NCI-H1048 (cell line): ENCODE measurements at regions not wholly inside any gene's neighbourhood (a gene's known extent, or its start where the extent isn't known, plus 50 kb on each side); places are given as distances from the start of the nearest gene placed in this dataset.
"Not testable (repeated sequence)": the region's sequence is repeated elsewhere in the genome, so short reads cannot be mapped to it uniquely, and the experiment has no call there.

ENCODE experiments used
- DNase-seq: peaks from one replicate; lab custom pipeline; 2025; lab: John Stamatoyannopoulos, UW

DNA sequence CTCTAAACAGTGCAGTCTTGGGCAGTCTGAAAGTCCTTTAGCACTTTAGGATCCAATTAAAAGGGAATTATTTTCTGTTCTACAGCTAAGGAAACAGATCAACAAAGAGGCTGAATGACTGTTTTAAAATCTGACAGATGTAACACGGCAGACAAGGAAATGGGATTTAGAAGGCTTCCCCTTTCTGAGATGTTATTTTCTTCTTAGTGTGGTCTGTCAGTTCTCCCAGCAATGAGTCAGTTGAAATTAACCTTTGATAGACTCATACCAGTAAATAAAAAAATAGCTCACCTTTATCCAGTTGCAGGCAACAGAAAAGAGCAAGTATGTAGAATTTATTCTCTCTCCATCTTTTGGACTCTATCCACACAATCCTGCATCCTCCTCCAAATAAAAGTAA, 98.1 kb downstream of the NEDD1 start:
- no peak for DNase-seq

DNA sequence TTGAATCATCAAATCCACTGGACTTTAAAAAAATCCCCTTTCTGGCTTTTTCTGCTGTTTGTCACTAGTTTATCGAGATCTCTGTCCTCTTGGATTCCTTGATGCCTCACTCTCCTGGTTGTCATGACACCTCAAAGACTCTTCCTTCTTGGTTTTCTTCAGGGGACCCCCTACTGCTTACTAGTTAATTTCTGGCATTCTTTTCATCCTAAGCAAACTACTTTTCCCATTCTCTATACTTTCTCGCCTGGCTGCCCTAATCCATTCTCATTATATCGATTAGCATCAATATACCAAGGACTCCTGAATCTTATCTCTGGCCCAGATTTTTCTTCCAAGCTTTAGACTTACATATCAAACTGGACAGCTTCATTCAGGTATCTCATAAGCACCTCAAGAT, 98.6 kb downstream of the NEDD1 start:
- DNase-seq: no peak

DNA sequence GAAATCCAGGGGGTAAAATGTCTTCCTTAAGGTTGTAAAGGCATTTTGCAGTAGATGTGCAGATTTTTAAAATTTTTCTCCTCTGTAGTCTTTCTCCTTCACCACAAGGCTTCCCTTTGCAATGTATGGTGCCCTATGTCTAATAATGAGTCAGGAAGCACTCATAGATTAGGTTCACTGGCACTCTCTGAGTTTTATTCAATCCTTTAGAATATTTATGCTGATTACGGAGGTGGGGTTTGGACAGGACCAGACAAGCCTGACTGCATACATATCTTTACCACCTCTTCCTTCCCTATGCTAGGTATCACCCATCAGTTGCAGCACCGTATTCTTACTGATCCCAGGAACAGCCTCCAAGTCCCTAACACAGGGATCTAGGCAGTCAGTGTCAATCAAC, 99.5 kb downstream of the NEDD1 start:
- no peak for DNase-seq

DNA sequence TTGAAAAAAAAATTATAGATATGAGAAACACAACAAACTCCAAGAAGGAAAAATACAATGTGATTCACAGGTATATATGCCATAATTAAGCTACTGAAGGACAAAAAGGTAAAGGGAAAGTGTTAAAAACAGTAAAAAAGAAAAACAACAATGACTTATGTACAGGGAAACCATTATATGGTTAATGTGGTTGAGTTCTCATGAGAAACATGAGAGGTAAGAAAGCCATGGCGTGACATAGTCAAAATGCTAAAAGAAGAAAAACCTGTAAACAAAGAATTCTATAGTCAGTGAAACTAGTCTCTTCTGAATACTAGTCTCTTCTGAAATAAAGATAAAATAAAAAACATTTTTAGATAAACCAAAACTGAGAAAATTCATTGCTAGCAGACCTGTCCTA, 109.1 kb downstream of the NEDD1 start:
- no peak for DNase-seq

DNA sequence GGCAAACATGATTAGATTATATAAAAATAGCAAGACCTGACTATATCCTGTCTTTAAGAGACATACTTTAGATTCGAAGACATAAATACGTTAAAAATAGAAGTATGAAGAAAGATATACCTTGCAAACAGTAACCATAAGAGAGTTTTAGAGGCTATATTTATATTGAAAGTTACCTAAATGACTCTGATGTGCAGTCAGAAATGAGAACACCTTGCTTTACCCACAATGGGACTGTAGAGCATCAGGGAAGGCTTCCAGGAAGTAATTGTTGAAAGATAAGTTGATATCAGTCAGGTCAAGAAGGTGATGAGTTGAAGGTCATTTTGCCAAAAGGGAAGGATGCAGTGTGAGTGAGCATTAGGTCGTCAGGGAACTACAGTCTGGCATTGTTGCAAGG, 110.2 kb downstream of the NEDD1 start:
- DNase-seq: no peak

DNA sequence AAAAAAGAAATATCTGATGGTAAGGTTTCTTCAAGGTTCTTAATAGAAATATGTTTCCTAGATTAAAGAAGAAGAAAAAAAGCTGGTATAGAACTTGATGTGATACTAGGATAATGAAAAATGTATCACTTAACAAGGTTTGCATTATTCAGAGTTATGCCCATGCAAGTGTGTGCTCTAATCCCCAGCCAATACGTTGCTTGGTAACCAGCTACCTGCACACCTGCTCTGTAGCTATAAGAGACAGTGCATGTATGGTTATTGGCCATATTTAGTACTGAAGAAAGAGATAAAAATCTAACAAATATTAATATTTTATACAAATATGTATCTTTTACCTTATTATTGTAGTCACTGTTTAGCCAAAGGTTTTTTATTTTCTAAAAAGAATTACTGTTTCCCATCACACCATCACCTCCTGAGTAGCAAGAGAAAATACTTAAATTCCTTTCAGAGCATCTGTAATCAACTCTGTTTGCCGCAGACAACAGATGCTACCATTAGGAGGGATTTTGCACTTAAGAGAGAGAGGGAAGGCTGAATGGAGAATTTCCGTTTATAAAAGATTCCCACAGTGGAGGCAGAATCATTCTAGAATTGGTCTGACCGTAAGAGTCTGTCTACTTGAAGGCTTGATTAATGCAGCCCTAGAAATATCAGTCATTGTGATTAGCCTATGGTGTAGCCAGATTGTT, 115.6 kb downstream of the NEDD1 start:
- DNase-seq: no peak

DNA sequence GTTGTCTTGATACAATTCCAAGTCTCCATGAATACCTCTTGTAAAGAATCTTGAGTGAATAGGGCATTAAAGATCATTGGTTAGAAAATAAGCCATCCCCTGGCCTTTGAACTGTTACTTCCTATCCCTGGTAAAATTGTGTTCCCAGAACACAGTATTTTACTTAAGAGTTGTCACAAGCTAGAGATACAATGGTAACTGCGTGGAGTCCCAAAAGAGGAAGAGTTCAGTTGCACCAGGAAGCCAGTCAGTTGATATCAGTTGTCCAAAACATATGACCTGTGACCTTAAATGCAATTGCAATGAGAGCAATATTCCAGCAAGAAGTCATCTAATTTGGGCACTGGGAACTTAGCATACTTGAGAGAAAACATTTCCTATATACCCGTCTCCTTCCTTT, 117.3 kb downstream of the NEDD1 start:
- no peak for DNase-seq

DNA sequence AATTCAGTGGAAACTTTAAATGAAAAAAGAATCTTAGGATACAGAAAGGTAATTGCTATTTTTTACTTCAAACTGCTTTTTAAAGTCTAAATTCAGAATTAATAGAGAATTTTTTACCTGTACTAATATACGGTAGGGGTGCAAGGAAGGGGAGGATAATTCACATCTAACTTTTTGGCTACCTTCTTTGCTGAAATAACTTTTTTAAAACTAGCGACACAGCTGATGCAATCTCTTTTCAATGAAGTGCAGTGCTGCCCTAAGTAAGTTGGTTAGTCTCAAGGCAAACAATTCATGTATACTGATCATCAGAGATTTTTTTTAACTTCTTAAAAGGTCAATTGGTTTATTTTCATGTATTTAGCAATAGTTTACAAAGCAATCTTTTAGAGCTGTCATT, 119.8 kb downstream of the NEDD1 start:
- no peak for DNase-seq

DNA sequence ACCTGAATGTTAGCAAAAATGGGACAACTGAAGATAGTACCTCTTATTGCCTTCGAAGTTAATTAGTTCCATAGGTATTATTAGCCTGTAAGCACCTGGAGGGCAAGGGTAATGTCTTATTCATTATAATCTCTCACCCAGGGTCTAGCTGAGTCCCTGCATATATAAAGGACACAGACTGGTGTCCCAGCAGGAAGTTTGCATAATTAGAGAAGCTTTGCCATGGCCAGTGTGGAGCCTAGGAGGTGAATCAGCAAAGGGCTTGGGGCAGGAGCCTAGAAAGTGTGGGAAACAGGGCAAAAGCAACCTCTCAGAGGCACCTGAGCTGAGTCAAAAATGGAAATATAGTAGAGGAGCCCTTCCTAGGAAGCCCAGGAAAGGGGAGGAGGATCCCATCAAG, 120.4 kb downstream of the NEDD1 start:
- DNase-seq: no peak

DNA sequence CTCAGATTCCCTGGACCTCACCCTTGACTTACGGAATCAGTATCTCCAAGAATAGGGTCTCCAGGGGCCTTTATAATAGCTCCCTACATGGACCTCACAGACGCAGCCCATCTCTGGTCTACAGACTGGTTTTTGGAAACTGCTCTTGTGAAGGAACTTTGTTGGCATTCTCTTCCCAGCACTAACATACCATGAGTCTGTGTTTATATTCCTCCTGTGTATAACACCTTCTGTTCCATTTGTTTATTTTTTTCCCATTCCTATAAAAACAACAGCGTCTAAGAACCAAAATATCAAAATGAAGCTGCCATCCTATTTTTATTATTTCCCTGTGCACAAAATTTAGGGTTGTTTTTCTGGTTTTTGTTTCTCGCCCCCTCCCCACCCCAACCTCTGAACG, 131.1 kb downstream of the NEDD1 start:
- no peak for DNase-seq

DNA sequence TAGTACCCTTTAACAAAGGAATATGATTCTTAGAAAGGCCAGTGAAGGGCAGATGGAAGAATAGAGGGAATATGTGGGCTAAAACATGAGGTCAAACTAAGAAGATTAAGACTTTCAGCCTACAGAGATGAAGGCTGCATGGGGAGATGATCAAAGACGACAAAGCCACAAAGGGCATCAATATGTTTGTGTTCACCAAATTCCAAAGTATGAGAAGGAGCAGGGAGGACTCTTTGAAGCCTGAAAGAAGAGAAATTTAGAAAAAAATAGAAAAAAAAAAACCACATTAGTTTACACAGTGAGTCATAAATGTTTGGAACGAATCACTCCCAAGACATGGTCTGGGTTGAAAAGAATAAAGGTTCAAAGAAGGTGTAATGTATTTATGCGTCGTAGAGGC, 131.8 kb downstream of the NEDD1 start:
- no peak for DNase-seq

DNA sequence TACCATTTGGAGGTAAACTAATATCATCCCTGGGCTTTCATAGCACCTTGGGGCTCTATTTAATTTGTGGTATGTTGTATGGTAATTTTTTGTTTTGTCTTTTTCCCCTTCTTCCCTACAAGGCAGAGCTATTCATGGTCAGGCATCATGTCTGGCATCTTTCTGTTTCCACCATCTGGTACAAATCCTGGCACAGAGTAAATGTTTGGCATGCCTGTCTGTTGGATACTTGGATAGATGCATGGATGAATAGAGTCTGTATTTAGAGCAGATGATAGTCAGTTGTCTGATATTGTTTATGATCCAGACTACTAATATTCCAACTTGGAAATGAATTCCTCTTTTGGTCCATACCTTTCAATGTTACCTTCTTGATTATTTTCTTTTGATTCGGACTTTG, 139.8 kb downstream of the NEDD1 start:
- DNase-seq: no peak

DNA sequence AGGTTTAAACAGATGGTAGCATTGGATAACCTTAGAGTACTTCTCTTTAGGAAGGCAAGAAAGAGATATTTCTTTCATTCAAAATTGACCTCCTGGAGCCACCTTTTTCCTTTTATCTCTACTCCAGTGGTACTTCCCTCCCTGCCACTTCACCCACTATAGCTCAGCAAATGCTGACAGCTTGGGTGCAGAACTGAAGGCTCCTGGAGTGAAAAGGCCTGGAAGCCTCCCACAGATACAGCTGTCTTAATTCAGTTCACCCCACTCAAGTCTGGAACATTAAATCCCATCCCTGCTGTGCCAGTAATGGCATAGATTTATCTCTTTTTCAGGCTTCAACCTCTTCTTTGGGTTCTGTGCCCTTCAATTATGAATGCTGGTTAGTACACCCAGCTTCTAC, 140.3 kb downstream of the NEDD1 start:
- DNase-seq: no peak

DNA sequence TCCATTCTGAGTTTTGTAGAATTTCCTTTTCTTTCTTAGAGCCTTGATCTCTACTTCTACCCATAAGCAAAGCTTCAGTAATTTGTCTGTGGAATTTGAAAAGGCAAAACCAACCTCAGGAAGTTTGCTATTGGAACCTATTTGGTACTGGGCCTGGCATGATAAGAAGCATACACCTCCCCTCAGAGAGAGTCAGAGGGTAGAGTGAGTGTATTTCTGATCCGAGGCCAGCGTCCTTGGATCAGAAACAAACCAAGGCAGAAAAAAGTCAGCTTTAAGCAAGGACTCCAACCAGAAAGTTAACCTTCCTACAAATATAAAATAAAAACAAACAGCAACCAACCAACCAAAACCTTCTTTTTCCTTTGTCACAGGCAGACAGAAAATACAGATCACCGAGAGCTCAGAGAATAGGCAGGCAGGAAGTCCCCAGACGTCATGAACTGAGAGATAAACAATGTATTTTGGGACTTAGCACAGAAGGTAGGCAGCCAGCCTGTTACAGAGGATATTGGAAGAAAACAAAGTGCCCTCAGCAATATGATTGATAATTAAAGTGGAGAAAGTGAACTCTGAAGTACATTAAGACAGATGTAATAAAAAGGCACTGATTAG, 141.5 kb downstream of the NEDD1 start:
- DNase-seq: no peak

DNA sequence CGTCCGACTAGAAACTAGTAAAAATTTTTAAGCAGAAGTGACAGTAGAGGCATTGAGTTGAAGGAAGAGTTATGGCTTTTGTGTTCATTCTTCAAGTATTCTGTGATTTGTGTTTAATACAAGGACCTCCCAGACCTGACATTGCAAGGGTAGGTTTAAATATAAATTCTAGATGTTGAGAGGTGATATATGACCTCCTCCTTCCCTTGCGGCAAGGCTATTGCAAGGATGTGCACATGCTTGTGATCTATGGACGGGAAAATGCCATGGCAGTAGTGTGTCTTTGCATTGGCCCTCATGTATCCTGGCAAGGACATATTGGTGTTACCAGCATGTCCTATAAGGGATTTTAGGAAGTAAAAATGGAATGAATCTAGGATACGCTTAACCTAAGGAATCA, 143.5 kb downstream of the NEDD1 start:
- no peak for DNase-seq

DNA sequence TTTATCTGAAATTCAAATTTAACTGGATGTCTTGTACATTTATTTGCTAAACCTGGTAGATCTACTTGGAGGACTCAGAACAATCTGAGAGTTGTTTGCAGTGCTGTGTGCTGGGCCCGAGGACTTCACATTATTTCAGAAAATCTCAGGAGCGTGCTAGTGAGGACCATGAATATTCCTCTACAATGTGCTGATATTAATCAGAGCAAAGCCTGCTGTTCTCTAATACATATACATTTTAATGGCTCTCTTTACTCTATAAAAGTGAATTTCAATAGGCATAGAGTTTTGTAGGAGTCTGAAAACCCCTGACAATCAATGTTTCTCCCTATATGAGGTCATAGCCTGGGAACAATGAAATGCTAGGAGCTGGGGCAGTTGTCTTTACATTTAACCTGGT, 144.3 kb downstream of the NEDD1 start:
- no peak for DNase-seq

DNA sequence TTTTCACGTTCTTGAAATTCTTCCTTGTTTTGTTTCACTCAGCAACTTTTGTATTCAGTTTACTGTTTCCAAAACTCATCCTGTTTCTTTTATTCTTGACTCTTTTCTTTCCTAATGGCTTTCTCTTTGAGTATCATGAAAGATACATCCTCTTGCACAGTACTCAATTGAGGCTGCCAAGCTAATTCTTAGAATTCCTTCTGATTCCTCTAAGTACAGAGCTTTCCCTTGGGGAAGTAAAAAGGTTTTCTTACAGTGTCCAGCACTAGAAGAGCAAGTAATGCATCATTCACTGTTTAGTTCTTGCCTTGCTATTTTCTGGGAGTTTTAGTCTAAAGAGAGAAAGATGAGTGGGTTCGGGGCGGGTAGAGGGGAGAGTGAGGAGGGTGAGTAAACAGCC, 154.1 kb downstream of the NEDD1 start:
- no peak for DNase-seq

DNA sequence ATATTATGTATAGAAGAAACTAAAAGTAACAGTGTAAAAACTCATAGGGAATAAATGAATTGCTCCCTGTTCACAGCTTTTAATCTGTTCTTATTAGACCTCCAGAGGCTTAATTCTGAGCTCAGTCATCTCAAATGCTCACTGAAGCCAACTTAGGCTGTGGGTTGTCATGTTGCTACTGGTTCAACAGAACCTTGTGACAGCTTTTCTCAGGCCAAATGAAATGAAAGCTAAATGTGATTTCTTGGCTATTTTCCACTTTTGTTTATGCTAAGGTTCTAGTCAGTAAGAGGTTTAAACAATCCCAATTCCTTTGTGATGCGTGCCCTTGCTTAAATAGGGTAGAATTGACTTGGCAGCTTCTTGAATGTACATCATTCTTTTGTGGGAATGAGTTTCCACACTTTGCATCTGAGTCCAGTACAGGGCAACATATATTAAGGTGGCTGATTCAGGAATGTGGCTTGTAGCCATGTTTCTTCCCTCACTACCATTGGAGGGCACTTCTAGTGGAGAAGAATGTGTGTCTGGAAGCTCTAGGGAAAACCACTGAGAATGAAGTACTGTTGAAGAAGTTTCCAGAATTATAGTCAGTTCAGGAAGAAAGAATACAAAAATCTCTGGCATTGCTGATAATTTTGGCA, 156.4 kb downstream of the NEDD1 start:
- DNase-seq: no peak

DNA sequence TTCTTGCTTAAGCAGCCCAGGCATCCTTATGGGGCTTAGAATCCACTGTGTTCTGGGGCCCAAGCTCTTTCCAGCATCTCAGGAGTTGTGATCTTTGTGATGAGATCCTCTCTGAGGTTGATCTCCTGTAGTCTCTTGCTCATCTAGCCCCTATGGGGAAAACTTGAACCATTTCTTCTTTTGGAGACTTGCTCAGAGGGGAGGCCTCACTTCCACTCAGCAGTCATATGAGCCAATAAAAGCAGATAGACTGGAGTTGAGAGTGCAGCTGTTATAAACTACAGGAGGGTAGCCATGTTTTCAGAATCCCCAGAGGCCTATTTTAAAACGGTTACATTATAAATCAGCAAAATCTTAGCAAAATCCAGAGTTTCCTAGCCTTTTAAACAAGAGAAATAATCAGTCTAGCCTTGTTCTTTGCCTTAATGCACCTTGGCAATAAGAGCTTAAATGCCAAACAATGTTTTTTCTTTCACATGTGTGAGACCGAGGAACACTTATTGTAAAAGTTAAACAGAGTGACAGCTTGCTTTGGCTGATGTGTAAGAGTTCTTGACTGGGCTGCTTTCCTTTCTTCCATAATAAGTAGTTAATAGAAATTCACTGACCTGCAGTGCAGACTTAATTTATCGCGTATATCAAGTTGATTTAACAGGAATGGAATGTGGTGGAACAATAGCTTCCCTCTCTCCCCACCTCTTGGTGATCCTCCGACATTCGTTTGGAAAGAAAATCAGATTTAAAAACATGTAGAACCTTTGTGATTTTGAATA, 168.3 kb downstream of the NEDD1 start:
- DNase-seq: no peak

DNA sequence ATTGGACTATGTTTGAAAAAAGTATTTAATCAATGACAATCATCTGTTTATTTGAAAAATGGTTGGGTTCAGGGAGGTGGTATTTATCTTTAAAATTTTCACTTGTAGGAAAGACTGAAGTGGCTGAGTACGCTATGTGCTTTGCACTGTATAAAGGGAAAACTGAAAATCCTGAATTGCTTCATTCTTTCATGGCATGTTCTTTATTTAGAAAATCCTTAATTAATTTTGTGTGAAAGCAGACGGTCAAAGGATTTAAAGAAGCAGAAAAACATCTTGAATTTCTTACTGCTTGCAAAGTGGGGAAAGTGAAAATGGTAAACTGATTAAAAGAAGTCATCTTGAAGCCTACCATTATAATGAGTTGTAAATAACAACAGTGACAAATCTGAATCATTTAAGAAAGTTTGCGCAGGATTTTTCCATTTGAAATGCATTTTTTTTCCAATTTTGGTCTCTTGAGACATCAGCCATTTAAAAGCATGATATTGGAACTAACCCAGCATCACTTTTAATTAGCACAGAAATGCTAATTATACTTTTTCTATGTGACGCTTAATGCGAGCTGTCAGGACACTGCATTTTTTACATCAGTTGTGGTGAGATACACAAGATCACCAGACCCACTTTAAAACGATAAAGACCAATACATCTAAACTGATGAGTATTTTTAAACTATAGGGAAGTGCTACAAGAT, 169.0 kb downstream of the NEDD1 start:
- DNase-seq: no peak

DNA sequence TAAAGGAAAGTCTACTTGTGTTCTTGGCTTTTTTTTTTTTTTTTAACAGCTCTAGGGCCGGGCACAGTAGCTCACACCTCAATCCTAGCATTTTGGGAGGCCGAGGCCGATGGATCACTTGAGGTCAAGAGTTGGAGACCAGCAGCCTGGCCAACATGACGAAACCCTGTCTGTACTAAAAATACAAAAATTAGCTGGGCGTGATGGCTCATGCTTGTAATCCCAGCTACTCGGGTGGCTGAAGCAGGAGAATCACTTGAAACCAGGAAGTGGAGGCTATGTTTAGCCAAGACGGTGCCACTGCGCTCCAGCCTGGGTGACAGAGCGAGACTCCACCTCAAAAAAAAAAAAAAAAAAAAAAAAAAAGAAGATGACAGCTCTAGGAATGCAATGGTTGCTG, 169.9 kb downstream of the NEDD1 start:
- DNase-seq: not testable (repeated sequence)

DNA sequence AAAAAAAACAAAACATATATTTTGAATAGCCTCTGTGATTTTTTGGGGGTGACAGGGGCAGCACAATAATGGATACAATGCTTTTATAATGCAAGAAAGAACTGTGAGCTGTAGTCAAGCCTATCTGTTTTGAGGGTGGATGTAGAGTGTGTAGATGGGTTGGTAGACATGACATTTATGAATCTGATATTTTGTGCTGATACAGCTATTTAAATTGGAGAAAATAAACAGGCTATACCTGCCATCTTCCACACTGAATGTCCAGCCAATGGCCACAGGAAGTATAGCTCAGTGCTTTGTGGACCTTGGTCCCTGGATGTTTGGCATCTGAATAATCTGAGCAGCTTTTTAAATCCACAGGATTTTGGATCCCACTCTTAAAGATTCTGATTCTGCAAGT, 175.0 kb downstream of the NEDD1 start:
- DNase-seq: no peak
